SU-DHL-6 (cell line): ENCODE measurements at regions not wholly inside any gene's neighbourhood (a gene's known extent, or its start where the extent isn't known, plus 50 kb on each side); places are given as distances from the start of the nearest gene placed in this dataset.

Experiments
- H2AFZ ChIP-seq: fragments of 200-600 bp; sonication (generic); 2 replicates; pipeline ENCODE4 v1.6.1; 2014; ENCODE audit warnings: low read depth, mild to moderate bottlenecking, moderate library complexity, mixed read lengths, antibody characterized with exemption, low read length; ENCODE audit not compliant: severe bottlenecking
- H3F3A ChIP-seq: fragments of 200-600 bp; shearing (Covaris generic); 2 replicates; pipeline ENCODE4 v1.6.0; 2016; ENCODE audit warnings: antibody characterized with exemption, mild to moderate bottlenecking; ENCODE audit not compliant: insufficient read depth
- H3K27ac ChIP-seq: fragments of 200-600 bp; sonication (generic); 2 replicates; pipeline ENCODE4 v1.5.1; 2016; ENCODE audit warnings: low read depth, mild to moderate bottlenecking, low read length, moderate library complexity, mixed read lengths
- H3K27me3 ChIP-seq: fragments of 200-600 bp; sonication (generic), shearing (Covaris generic); 2 replicates; pipeline ENCODE4 v1.6.0; 2014; ENCODE audit warnings: mild to moderate bottlenecking, low read length
- H3K36me3 ChIP-seq: fragments of 200-600 bp; sonication (generic); 2 replicates; pipeline ENCODE4 v1.6.1; 2014; ENCODE audit warnings: mild to moderate bottlenecking, low read length, mixed read lengths
- H3K4me2 ChIP-seq: fragments of 300-600, 200-600 bp; shearing (Covaris generic), sonication (generic); 2 replicates; pipeline ENCODE4 v1.6.0; 2014; ENCODE audit warnings: low read length, low read depth, mild to moderate bottlenecking; ENCODE audit not compliant: poor library complexity, severe bottlenecking
- H3K4me3 ChIP-seq: fragments of 200-600 bp; sonication (generic); 2 replicates; pipeline ENCODE4 v1.5.1; 2014; ENCODE audit warnings: antibody characterized with exemption, low read length, mild to moderate bottlenecking, mixed read lengths; ENCODE audit not compliant: insufficient read depth, poor library complexity, severe bottlenecking
- H3K79me2 ChIP-seq: fragments of 200-600 bp; sonication (generic); 2 replicates; pipeline ENCODE4 v1.6.1; 2014; ENCODE audit warnings: mild to moderate bottlenecking, low read length, moderate library complexity; ENCODE audit not compliant: insufficient read depth
- H3K9ac ChIP-seq: fragments of 200-600 bp; sonication (generic); 2 replicates; pipeline ENCODE4 v1.7.0; 2014; ENCODE audit warnings: mild to moderate bottlenecking, low read length
- H3K9me2 ChIP-seq: fragments of 200-600 bp; sonication (generic); replicated peaks from 2 replicates; pipeline ENCODE4 v1.6.1; 2014; ENCODE audit warnings: low read length; ENCODE audit not compliant: insufficient read depth
- H3K9me3 ChIP-seq: fragments of 200-600 bp; sonication (generic); 2 replicates; pipeline ENCODE4 v1.6.1; 2014; ENCODE audit warnings: low read length, mixed read lengths; ENCODE audit not compliant: insufficient read depth
- H4K20me1 ChIP-seq: fragments of 200-600 bp; sonication (generic); 2 replicates; pipeline ENCODE4 v1.6.1; 2014; ENCODE audit warnings: low read depth, mild to moderate bottlenecking, antibody characterized with exemption, low read length, moderate library complexity, mixed read lengths
- CTCF ChIP-seq: fragments of 200-600 bp; sonication (generic); IDR thresholded peaks from one replicate; pipeline ENCODE4 v1.5.1; 2017; ENCODE audit warnings: antibody characterized with exemption, mild to moderate bottlenecking, low read length, moderate library complexity; ENCODE audit not compliant: insufficient read depth, poor library complexity, severe bottlenecking
- EZH2phosphoT487 ChIP-seq: fragments of 200-600 bp; sonication (generic), shearing (Covaris generic); conservative IDR thresholded peaks from 2 replicates; pipeline ENCODE4 v1.6.1; 2018; ENCODE audit warnings: mild to moderate bottlenecking, antibody characterized with exemption, low read length, moderate library complexity, mixed read lengths

- H3K79me2 ChIP-seq: no peaks in the 10 kb centered on the region
- TF ChIP-seq CTCF (no peak), EZH2phosphoT487 (no peak)
- no peaks in the 10 kb centered on the region for H3K36me3 ChIP-seq
- H3K4me3 ChIP-seq: no peak overlapping the region
- H3K9ac ChIP-seq: no peak overlapping the region
- H3K27ac ChIP-seq: no peak overlapping the region
- no peaks in the 10 kb centered on the region; the same call in 1 of the 2 replicates for H3K27me3 ChIP-seq
- H3K9me3 ChIP-seq: no peaks in the 10 kb centered on the region
- no peaks in the 10 kb centered on the region for H3F3A ChIP-seq
- no peak overlapping the region for H3K4me2 ChIP-seq
- H2AFZ ChIP-seq: no peak overlapping the region
- no peaks in the 10 kb centered on the region for H4K20me1 ChIP-seq
- no peaks in the 10 kb centered on the region for H3K9me2 ChIP-seq
Measured at GRCh38 chr16:49194537-49195236, 87.0 kb downstream of the CBLN1 start.

- H3K27ac ChIP-seq: no peak overlapping the region
- no peaks in the 10 kb centered on the region for H3K36me3 ChIP-seq
- no peaks in the 10 kb centered on the region; the same call in 1 of the 2 replicates for H3K27me3 ChIP-seq
- no peak overlapping the region for H3K9ac ChIP-seq
- no peak overlapping the region for H3K4me3 ChIP-seq
- H3F3A ChIP-seq: no peaks in the 10 kb centered on the region
- no peaks in the 10 kb centered on the region for H3K9me3 ChIP-seq
- H3K9me2 ChIP-seq: no peaks in the 10 kb centered on the region
- H4K20me1 ChIP-seq: no peaks in the 10 kb centered on the region
- no peaks in the 10 kb centered on the region for H3K79me2 ChIP-seq
- no peak overlapping the region for H3K4me2 ChIP-seq
- TF ChIP-seq CTCF (no peak), EZH2phosphoT487 (no peak)
- no peak overlapping the region for H2AFZ ChIP-seq
Measured at GRCh38 chr16:49193596-49193995, 88.0 kb downstream of the CBLN1 start.

GRCh38 chr16:49189286-49189685 is 92.4 kb downstream of the CBLN1 start:
- no peaks in the 10 kb centered on the region for H4K20me1 ChIP-seq
- no peaks in the 10 kb centered on the region for H3K36me3 ChIP-seq
- H3K9ac ChIP-seq: no peak overlapping the region
- H3K9me2 ChIP-seq: no peaks in the 10 kb centered on the region
- no peaks in the 10 kb centered on the region for H3K79me2 ChIP-seq
- H3K4me3 ChIP-seq: no peak overlapping the region
- H3K27ac ChIP-seq: no peak overlapping the region
- H3K4me2 ChIP-seq: no peak overlapping the region
- H2AFZ ChIP-seq: no peak overlapping the region
- TF ChIP-seq CTCF: no peak
- TF ChIP-seq EZH2phosphoT487: no peak
- no peaks in the 10 kb centered on the region for H3F3A ChIP-seq
- H3K27me3 ChIP-seq: no peaks in the 10 kb centered on the region; the same call in 1 of the 2 replicates
- no peaks in the 10 kb centered on the region for H3K9me3 ChIP-seq
